Loucy (cell line): ENCODE measurements at regions not wholly inside any gene's neighbourhood (a gene's known extent, or its start where the extent isn't known, plus 50 kb on each side); places are given as distances from the start of the nearest gene placed in this dataset.

Source experiments
- CTCF ChIP-seq: fragments of 200-600 bp; sonication (generic); conservative IDR thresholded peaks from 2 replicates; pipeline ENCODE4 v1.5.1; 2014; ENCODE audit warnings: mild to moderate bottlenecking, antibody characterized with exemption, low read length
- EZH2phosphoT487 ChIP-seq: fragments of 200-600 bp; IDR thresholded peaks from 2 replicates; pipeline ENCODE4 v1.6.1; 2018; ENCODE audit warnings: antibody characterized with exemption, mild to moderate bottlenecking, moderate library complexity, borderline replicate concordance

GRCh38 chr10:94080108-94080507 is 86.4 kb downstream of the PLCE1 start:
- TF ChIP-seq CTCF (no peak), EZH2phosphoT487 (no peak)
